ENCODE measurements at regions not wholly inside any gene's neighbourhood (a gene's known extent, or its start where the extent isn't known, plus 50 kb on each side); places are given as distances from the start of the nearest gene placed in this dataset.

DNA sequence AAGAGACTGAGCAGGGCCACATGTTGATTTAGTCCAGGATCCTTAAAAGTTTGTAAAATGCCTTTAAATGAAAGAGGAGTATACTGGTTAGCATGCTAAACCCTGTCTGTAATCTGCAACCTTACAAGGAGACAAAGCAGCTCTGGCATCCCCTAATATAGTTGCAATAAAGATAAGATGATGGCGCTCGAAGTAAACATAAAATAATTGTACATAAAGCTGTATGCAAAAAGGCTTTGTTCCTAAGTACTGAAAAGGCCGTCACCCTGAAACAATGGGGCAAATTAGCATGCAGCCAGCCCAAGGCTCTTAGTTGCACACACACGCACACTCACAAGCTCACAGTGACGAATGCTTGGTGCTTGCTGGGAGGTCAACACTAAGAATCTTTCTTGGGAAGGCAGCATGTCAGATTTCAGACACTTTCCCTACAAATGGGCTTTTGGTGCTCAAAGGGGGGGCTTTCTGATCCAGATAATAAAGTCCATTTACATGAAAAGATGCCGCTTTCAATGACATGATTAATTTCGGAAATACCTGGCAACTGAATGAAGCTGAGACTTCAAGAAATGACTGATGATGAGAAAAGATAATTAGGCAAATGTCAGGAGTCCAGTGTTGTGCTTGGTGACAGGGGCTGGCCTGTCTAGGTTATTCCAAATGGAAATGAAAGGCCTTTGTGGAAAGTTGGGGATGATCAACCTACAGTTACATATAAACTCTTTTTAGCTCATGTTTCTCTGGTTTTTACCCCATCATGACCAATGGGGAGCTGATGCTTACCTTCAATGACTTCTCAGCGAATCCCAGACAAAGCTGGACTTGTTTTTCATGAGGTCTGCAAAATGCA is 370.3 kb downstream of the MEIS1 start:
- TF ChIP-seq, protein P1, sequence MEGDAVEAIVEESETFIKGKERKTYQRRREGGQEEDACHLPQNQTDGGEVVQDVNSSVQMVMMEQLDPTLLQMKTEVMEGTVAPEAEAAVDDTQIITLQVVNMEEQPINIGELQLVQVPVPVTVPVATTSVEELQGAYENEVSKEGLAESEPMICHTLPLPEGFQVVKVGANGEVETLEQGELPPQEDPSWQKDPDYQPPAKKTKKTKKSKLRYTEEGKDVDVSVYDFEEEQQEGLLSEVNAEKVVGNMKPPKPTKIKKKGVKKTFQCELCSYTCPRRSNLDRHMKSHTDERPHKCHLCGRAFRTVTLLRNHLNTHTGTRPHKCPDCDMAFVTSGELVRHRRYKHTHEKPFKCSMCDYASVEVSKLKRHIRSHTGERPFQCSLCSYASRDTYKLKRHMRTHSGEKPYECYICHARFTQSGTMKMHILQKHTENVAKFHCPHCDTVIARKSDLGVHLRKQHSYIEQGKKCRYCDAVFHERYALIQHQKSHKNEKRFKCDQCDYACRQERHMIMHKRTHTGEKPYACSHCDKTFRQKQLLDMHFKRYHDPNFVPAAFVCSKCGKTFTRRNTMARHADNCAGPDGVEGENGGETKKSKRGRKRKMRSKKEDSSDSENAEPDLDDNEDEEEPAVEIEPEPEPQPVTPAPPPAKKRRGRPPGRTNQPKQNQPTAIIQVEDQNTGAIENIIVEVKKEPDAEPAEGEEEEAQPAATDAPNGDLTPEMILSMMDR (IDR thresholded peaks at IDR 0.05), result no peak
- TF ChIP-seq POLR2A (IDR thresholded peaks at IDR 0.05), result no peak
